GM18873 (cell line): ENCODE measurements at regions not wholly inside any gene's neighbourhood (a gene's known extent, or its start where the extent isn't known, plus 50 kb on each side); places are given as distances from the start of the nearest gene placed in this dataset.

Experiments used
- ATAC-seq: cut with Tn5 transposase; IDR thresholded peaks from one replicate; pipeline ENCODE4 v1.9.1; 2021; ENCODE audit warnings: mild to moderate bottlenecking, moderate library complexity, moderate number of reproducible peaks; ENCODE audit not compliant: unreplicated experiment, low FRiP score

DNA sequence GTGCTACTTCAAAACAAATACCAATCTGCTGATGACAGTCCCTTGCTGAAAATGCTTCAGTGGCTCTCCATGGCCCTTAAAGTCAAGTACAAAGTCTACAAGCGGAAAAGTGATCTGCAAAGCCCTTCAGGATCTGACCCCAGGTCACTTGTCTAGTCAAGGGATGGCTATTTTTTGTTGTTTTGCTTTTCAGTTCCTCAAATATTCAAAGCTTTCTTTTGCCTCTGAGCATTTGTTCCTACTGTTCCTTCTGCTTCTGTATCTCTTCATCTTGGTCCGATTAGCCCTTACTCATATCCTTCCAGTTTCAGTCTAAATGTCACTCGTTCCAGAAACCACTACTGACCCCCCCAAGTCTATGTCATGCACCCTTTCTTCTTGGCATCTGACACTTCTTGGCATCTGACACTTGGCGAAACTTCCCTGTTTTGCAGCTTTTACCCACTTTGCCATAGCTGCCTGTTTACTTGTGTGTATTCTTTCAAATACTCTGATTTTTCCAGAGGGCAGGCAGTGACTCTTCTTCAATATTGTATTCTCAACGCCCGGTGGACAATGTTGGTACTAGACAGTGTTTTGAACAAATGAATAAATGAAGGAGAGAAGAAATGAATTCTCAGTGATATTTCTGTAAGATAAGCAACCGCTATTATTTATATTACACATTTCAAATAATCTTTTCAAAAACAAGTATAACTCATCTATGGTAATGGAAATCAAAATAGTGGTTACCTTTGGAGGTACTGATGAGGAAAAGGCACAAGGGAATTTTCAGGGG lies 175.9 kb upstream of the FN1 start:
- ATAC-seq = no peak

DNA sequence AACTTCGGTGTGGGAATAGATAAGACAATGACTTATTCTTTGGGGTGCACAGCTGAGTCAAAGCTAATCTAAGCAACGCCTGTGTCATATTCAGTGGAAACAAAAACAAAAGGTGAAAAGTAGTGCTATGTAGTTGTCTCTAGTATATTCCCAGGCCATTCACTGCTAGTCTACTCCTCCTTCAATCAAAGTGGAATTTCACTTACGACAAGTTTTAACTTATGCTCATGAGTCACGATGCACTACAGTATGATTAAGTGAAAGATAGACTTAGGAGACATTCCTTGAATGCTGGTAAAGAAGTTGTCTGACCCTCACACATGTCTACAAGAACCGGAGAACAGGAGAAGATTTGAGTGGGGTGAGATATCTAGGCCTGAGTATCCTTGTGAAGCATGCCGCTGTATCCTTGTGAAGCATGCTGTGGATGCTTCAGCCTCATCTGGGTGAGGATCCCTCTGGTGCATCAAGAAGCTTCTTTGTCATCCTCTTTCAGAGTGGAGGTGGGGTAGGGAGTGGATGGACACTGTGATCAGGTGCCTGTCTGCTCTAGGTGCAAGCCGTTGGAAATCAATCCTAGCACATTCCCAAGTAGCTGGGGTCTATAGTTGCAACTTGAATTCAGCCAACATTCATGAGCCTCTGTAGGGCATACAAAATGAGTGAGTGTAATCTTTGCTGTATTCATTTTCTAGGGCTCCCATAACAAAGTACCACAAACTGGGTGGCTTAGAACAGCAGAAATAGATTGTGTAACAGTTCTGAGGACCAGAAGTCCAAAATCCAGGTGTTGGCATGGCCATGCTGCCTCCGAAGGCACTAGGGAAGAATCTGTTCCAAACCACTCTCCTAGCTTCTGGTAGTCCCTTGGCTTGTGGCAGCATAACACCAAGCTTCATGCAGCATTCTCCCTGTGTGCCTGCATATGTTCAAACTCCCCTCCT lies 173.5 kb upstream of the FN1 start:
- ATAC-seq = no peak

DNA sequence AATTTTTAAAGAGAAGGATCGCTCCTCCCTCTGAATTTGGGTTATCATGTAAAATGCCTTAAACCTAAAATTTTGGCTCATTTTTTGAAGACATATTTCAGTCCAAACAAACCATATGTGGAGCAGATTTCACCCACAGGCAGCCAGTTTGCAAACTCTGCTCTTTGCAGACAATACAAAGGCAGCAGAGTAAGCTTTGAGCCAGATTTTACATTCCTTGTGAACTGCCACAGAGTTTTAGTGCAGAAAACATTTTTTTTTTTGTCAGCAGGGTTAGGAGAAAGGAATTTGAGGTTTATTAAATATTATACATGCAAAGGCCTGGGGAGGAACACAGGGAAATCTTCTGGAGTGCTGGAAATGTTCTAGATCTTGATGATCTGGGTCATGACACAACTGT lies 171.9 kb upstream of the FN1 start:
- ATAC-seq = no peak

DNA sequence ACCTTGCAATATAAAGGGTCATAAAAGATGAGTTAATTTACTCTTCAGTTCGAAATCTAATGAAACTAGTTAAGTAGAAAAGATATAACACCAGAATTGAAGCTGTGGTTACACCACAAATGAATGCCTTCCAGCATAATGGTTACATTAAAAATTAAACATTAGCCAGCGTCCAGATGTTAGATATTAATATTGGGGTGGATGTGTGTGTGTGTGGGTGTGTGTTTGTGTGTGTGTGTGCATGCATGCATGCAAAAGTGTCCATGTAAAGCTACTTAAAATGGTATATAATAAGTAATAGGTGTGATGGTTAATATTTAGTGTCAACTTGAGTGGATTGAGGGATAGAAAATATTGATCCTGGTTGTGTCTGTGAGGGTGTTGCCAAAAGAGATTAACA lies 170.4 kb upstream of the FN1 start:
- ATAC-seq = no peak

DNA sequence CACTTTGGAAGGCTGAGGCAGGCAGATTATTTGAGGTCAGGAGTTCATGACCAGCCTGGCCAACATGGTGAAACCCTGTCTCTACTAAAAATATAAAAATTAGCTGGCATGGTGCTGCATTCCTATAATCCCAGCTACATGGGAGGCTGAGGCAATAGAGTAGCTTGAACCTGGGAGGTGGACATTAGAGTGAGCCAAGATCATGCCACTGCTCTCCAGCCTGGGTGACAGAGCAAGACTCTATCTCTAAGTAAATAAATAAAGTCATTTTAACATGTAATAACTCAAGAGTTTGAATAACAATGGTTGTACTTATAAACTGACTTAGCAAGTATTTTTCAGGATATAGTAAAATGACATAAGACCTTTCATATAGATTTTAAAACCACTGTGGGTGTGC lies 169.3 kb upstream of the FN1 start:
- no peak for ATAC-seq

DNA sequence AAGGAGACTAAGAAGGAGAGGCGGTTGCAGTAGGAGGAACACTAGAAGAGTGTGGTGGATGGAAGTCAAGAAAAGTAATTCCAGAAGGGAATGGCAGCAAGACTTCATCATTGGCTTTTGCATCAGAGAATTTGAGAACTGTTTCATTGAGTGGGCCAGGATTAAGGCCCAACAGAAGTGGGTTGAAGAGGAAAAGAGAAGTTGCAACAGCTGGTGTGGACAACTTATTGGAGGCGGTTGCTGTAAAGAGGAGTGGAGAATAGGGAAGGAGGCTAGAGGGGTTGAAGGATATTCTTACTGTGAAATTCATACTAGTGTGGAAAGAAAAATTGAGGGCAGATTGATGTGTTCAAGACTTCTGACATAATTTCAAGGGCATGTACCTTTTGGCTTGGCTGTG lies 168.7 kb upstream of the FN1 start:
- no peak for ATAC-seq

DNA sequence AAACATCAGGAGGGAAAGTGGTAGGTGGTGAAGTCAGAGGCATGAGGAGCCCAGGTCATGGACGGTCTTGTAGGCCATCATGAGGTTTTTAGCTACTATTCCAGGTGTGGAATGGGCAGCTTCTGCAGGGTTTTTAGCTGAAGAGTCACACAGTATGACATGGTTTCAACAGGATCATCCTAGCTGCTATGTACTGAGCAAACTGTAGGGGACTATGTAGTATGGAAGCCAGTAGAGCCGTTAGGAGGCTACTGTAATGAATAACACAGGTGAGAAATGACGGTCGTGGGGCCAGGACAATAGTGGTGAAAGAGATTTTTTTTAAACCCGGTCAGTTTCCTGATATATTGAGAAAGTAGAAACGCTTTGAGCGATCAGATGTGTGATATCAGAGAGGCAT lies 167.6 kb upstream of the FN1 start:
- ATAC-seq = no peak

DNA sequence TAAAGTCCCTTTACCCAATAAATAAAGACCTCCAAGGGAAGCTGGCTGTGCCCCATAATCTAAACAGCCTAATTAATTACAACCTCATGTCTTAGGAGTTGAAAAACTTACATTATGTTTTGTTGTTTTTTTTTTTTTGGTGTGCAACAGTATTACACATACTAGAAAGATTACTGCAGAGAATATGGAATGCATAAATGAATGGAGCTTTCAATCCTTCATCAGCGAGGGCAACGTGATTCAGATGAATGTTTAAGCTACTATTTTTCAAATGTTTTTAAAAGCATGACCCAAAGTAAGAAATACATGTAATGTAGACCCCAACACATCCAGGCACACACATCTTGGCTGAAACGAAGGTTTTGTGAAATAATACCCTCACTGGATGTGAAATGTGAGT lies 167.1 kb upstream of the FN1 start:
- no peak for ATAC-seq

DNA sequence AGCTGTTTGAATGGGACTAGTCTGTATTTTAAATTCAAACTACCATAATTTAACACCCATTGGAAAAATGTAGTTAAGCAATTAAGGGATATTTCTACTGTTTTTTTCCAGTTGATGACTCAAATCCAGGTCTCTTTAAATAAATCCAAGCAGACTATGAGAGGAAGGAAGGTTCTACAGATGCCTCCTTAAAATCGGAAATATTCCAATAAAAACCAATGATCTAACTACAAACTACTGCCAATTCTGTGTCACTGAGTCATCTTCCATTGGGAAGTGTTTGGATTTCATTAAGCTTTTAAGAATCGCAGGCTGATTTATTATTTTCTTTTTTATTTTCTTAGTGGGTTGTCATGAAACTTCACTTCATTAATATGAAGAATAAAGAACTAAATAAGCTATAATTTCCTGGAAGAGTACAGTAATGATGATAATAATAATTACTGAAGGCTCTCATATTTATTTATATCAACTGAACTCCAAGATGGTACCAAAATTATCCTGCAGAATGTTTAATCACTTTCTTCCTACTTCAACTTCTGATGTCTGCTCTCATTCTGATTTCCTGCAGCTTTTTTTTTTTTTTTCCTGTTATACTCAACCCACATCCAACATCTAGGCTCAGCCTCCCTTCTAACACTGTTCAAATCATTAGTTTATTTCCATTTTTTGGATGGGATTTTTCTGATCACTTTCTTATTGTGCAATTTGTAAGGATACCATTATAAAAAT lies 166.3 kb upstream of the FN1 start:
- ATAC-seq = no peak

DNA sequence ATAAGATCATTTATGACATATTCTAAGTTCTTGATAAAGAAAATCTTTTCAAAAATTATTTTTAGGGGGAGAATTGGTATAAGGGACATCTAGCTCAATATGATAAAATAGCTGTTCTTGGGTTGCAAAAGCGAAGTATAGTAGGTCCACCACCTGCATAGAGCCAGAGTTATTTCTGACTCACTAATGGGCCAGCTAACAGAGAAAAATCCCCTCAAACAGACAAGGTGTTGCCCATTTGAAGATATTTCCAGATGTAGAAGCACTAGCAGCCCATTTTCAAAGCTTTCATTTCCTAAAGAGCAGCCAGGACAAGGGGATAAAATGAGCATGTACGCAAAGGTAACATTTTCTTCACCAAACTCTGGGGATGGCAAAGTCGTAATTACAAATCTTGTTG lies 165.7 kb upstream of the FN1 start:
- ATAC-seq = no peak

DNA sequence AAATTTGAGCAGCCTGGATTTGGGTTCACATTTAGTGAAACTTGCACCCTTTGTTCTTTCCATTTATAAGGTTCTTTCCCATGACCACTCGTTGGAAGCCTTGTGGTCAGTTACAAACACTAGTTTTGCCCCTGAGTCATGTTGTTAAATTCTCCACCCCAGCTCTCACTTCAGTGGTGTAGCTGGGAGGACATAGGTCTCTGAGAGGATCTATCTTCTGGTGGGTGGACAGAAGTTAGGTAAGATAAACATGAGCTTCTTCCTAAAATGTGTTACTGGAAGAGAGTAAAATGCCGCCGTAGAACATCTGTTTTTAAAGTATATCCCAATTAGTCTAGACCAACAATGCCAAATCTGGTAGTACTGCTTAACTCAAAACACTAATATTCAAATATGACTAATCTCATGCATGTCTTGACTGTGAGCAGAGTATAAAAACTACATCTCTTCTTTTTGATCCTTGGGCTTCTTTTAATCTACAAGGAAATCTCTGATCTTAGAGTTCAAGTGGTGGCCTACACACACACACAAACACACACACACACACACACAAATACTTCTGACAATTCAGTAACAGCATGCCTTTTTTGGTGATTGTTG lies 162.6 kb upstream of the FN1 start:
- ATAC-seq = no peak

DNA sequence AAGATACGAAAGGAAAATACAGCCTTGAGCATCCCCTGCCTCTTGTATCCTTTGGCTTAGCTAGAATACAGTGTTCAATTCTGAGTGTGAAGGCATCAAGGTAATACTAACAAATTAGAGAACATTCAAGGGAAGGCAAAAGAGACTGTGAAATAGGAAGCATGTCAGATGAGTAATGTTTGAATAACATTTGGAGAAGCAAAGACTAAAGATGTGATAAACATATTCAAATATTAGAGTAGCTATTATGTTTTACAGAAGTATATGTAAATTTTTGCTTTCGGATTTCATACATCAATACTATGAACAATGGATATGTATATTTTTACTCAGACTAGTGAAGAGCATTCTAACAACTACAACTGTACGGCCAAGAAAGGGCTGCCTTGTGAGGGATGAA lies 161.7 kb upstream of the FN1 start:
- no peak for ATAC-seq

DNA sequence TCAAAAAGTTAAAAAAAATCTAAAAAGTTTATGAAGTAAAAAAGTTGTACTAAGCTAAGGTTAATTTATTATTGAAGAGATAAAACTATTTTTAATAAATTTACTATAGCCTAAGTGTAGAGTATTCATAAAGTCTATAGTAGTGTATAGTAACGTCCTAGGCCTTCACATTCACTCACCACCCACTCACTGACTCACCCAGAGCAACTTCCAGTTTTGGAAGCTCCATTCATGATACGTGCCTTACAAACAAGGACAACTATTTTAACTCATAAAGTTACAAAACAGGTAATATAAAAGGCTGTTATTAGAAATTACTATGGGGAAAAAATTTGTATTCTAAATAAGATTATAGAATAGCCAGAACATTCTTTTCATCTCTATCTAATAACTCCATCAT lies 158.9 kb upstream of the FN1 start:
- no peak for ATAC-seq

DNA sequence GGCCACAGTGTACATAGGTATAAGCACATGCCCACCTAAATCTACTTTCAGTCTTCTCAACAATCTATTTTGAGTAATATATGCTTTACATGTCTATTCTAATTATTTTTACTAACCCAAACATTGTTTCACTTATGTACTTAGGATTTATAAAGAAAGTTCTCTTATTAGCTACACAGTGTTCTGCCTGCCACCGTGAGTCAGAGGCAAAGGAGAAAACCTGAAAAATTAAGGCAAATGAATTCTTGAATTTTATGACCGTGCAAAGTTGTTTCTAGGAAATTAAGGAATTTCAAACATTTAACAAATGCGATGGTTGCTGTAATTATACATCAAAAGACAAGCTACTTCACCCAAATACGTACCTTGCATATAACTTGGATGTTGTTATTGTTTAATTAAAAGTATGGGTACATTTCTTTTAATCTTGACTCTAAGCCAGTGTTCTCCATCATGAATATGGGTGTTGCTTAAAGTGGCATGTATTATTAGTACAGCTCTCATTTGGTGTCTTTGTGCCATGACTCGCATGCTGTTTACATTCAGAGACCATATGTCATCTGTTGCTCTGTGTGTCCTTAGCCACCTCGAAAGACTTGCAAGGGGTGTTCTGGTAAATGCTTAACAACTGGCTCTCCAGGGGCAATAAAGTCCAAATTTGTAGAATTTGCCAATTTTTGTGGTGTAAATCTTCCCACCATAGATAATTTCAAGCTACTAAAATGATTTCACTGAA lies 154.3 kb upstream of the FN1 start:
- no peak for ATAC-seq

DNA sequence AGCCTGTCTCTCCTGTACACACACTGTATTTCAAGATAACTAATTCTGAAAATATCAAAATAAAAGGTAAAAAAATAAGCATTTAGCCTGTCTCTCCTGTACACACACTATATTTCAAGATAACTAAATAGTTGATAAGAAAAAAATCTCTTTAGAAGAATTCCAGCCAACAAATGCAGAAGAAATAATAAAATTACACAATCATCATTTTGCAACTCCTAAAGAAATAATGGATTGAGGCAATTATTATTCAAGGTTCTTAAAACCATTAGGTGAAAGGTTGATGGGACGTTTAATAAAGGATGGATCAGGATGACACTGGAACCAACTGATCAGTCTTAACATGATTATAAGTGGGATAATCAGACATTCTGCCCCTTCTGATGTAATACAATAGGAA lies 148.0 kb upstream of the FN1 start:
- ATAC-seq = no peak

DNA sequence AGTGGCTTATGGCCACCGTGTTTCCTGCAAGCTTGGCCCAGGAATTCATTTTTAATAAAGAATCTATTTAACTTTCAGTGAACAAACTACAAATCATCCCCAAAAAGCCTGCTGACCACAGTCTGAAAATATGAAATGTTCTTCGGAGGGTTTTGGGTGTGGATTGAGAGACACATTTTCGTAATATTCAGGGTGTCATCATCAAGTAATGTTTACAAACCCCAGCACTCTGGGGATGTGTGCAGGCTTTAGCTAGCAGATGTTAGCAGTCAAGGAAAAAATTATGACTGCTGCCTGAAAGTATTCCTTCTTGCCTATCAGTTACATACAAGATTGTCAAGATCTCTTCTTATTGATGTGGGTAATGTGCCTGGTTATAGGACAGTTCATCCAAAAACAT lies 143.9 kb upstream of the FN1 start:
- no peak for ATAC-seq

DNA sequence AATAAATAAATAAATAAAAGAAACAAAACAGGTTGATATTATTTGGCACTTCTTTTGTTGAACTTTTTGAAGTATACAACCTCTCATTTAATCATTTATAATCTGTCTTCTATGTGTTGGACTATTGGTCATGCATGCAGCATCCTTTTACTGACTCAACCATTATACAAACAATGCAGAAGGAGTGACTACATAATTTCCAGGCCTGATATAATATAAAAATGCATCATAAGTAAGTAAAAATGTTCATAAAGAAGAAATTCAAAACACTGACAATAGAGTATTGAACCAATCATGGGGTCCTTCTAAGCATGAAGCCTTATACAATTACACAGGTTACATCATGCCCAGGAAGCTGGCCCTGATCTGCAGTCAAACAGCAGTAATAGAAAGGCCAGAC lies 141.5 kb upstream of the FN1 start:
- no peak for ATAC-seq

DNA sequence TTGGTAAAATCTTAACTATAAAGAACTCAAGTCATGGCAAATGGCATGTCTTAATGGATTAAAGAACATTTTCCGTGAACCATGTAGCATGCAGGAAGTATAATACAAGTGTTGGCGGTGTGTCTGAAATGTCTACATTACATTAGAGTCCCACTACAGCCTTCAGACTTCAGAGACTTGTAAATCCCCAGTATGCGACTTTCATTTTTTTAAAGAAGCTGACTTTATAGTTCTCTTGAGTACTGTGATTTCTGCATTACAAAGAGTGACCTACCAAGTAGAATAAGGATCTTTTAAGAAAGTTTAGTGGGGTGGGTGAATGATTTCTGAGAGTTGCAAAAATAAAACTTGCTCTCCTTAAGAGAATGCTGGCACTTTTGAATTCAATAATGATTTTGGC lies 140.7 kb upstream of the FN1 start:
- ATAC-seq = no peak

DNA sequence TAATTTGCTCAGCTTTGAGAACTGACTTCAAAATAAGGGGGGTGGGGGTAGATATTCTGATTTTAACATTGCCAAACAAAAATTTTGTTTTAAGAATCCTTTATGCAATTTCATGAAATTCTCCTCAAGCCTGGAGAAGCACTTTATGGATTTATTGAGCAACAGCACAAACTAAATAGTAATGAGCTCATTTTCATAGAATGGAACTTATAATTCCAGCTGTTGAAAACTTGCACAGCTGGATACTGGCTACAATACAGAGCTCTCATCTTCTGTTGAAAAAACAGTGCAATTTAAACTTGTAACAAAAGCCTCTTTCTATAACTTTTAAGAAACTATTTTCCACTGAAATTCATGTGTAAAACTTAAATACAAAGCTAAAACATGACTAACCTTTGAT lies 137.6 kb upstream of the FN1 start:
- ATAC-seq = no peak

DNA sequence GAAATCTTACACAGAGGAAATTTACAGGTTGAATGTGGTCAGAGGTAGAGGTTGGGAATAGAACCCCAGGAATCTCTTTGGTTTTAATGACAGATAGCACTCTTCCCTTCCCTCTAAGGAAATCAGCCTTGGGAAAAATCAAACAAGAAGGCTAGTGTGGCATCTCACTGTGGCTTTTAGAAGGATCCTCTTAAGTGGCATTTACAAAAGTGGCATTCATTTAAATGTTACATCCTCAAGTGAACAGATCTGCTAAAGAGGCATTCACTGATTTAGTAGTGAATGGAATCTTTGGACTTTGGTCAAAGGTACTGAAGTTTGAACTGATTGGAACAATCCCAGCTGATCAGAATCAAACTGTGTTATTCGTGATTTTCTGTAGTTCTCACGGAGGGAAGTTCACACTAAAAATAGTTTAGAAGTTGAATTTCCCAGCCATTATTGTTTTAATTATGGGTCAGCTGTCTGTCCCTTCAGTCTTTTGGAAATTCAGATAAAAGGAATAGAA lies 136.5 kb upstream of the FN1 start:
- ATAC-seq = no peak
